Uterus (tissue), 2 donors: ENCODE measurements at regions not wholly inside any gene's neighbourhood (a gene's known extent, or its start where the extent isn't known, plus 50 kb on each side); places are given as distances from the start of the nearest gene placed in this dataset.

ENCODE experiments used
- CTCF ChIP-seq, 4 experiments: fragments of 200-600 bp in 2 of 4; fragments of 450-650 bp in 2 of 4; sonication (generic) in 2 of 4; IDR thresholded peaks; one replicate each; pipeline ENCODE4 v1.5.1; 2016 to 2019; ENCODE audit warnings: antibody characterized with exemption in 4 of 4, mild to moderate bottlenecking in 2 of 4, moderate library complexity in 1 of 4
- POLR2A ChIP-seq, 2 donors: fragments of 450-650 bp; IDR thresholded peaks; one replicate each; pipeline ENCODE4 v1.6.1; 2016; ENCODE audit warnings: antibody characterized with exemption in 2 of 2, mild to moderate bottlenecking in 1 of 2, moderate library complexity in 1 of 2

GRCh38 chr5:162886717-162887116, 550.7 kb upstream of the CCNG1 start:
- no peak for TF ChIP-seq CTCF (IDR thresholded peaks at IDR 0.05)
- no peak for TF ChIP-seq POLR2A (IDR thresholded peaks at IDR 0.05)
